GM12892 (cell line): ENCODE measurements at regions not wholly inside any gene's neighbourhood (a gene's known extent, or its start where the extent isn't known, plus 50 kb on each side); places are given as distances from the start of the nearest gene placed in this dataset.

Experiments
- POLR2A ChIP-seq: IDR thresholded peaks from 2 replicates; pipeline ENCODE4 v1.6.1; 2011; ENCODE audit warnings: low read depth, low read length, control low read depth
- TAF1 ChIP-seq: IDR thresholded peaks from 2 replicates; pipeline ENCODE4 v1.6.1; 2011; ENCODE audit warnings: low read depth, mild to moderate bottlenecking, control low read depth, low read length, borderline replicate concordance

DNA sequence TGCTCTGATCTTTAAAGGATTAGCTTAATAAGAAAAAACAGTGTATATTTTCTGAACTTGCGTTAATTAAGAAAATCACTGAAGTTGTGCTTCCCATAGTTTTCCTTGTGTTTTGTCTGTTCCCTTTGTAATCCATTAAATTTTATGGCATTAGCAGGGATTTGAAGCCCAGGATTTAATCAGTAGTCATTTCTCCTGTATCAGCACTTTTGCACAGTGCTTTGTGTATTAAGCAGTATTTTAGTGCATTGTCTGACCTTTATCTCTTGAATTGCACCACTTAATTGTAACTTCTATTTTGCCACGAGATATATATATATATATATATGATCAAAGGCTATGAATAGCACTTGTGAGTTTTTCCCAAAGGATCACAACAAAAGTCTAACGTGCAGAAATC is 133.7 kb downstream of the S1PR1 start:
- TF ChIP-seq TAF1 (no peak), POLR2A (no peak)
